Esophagus squamous epithelium (tissue), 5 donors: ENCODE measurements at regions not wholly inside any gene's neighbourhood (a gene's known extent, or its start where the extent isn't known, plus 50 kb on each side); places are given as distances from the start of the nearest gene placed in this dataset.

Experiments
- DNase-seq: peaks from one replicate; lab custom pipeline; 2025; lab: John Stamatoyannopoulos, UW
- H3K27ac ChIP-seq, 4 donors: fragments of 200-600 bp; sonication (generic); one replicate each; pipeline ENCODE4 v1.5.1; 2016 to 2019; ENCODE audit warnings: mild to moderate bottlenecking in 1 of 4
- H3K27me3 ChIP-seq, 4 donors: fragments of 200-600 bp; sonication (generic); 1 replicate in 3 of 4; 2 replicates in 1 of 4; pipeline versions ENCODE4 v1.5.1 to v1.6.0; 2017 to 2021; ENCODE audit warnings: antibody characterized with exemption in 1 of 4
- H3K36me3 ChIP-seq, 3 donors: fragments of 200-600 bp; sonication (generic); one replicate each; pipeline ENCODE4 v1.5.1; 2016 to 2019
- H3K4me1 ChIP-seq, 3 donors: fragments of 200-600 bp; sonication (generic); one replicate each; pipeline ENCODE4 v1.5.1; 2017 to 2019
- H3K4me3 ChIP-seq, 4 donors: fragments of 200-600 bp; sonication (generic); 1 replicate in 3 of 4; 2 replicates in 1 of 4; pipeline ENCODE4 v1.5.1; 2016 to 2019; ENCODE audit warnings: mild to moderate bottlenecking in 2 of 4, moderate library complexity in 1 of 4
- H3K9me3 ChIP-seq, 3 donors: fragments of 200-600 bp; sonication (generic); one replicate each; pipeline ENCODE4 v1.5.1; 2016 to 2019
- CTCF ChIP-seq, 6 experiments: fragments of 450-650 bp in 4 of 6; fragments of 200-600 bp in 2 of 6; sonication (generic) in 2 of 6; IDR thresholded peaks; one replicate each; pipeline ENCODE4 v1.5.1; 2016 to 2019; ENCODE audit warnings: antibody characterized with exemption in 6 of 6, mild to moderate bottlenecking in 4 of 6, moderate library complexity in 4 of 6
- POLR2A ChIP-seq, 4 donors: fragments of 450-650 bp; IDR thresholded peaks; one replicate each; pipeline ENCODE4 v1.6.1; 2017; ENCODE audit warnings: antibody characterized with exemption in 4 of 4, mild to moderate bottlenecking in 4 of 4, moderate library complexity in 3 of 4
- WGBS, 2 donors: methylation state at CpG; one replicate each; pipeline ENCODE4 v1.1.5; 2018; 5-methylcytosine and 5-hydroxymethylcytosine counted together
- intact Hi-C: fragments of 100-400 bp; cut with DNase I; formaldehyde crosslinking; loops from one replicate; pipeline ENCODE4 v1.15.0; 2022
- donor health status: DM: yes; HTN: yes; CAD: no.

DNA sequence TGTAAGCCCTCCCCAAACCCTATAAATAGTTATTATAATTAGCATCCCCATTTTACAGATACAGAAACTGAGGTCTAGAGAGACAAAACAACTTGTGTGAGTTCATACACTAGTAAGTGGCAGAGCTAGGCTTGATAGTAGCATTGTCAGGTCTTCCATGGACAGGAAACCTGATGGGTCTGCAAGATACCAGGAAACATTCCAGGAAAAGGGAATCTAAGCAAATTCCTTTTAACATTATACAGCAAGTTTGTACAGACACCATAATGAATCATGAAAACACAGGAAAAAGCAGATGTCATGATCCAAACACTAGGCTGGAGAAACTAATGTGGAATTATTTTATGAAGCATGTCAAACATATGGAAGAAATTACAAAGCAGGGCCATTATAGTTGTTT, 89.1 kb upstream of the KCNK2 start:
- Histone ChIP-seq H3K36me3 (no peaks in the 10 kb centered on the region), H3K9me3 (no peaks in the 10 kb centered on the region), H3K27me3 (no peaks in the 10 kb centered on the region), H3K27ac (no peak overlapping the region), H3K4me1 (no peaks in the 10 kb centered on the region), H3K4me3 (no peak overlapping the region)
- no peak for TF ChIP-seq CTCF (IDR thresholded peaks at IDR 0.05)
- no peak for TF ChIP-seq POLR2A (IDR thresholded peaks at IDR 0.05)
- no peak for DNase-seq
- intact Hi-C loops = no loop called here

DNA sequence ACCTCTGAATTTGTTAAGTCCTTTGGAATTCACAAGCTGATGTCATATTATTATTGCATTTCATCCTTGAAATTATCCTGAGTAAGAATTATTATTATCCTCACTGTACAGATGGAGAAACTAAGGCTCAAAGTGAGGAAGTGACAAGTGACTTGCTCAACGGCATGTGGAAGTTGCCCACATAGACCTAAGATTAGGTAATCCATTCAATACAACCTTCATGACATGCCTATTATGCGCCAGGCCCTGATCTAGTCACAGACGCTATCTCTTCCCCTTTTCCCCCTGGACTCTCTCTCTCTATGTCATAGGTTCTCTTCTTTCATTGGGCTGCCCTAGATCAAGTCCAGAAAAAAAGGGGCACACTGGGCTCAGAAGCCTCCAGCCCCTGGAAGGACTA, 84.9 kb upstream of the KCNK2 start:
- DNase-seq = no peak
- H3K27ac ChIP-seq = no peak overlapping the region
- intact Hi-C loops = no loop called here
- H3K4me3 ChIP-seq = no peak overlapping the region
- TF ChIP-seq POLR2A (IDR thresholded peaks at IDR 0.05) = no peak
- no peak for TF ChIP-seq CTCF (IDR thresholded peaks at IDR 0.05)
- H3K27me3 ChIP-seq = no peaks in the 10 kb centered on the region
- peaks cover 0 to 12% (median 0%) of the 10 kb centered on the region in 3 donors for H3K4me1 ChIP-seq
- 76 to 86% methylated on average over 3 of the region's 3 CpGs for WGBS, 2 donors
- no peaks in the 10 kb centered on the region for H3K36me3 ChIP-seq
- H3K9me3 ChIP-seq = no peaks in the 10 kb centered on the region

DNA sequence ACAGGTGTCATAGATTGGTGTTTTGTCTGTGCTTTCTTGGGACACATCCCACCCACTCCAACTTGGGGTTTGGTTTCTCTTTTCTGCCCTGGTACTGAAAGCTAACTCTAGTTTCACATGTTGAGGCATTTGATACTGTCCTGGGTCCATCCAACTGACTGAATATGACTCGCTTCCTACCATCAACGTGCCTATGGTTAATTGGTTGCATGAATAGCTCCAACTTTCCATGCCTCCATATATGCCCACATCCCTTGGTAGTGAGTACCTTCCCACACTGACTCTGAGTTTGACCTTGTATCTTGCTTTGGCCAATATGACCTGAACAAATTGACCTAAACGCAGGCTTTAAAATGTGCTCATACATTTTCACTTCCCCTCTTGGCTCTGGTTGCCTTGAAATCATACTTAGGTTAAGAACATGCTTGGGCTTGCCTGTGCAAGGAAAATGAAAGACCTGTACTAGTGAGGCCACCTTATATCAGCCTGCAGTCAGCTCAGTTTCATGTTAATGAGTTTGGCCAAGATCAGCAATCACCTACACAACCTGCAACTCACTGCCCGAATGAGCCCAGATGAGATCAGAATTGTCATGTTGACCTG, 81.0 kb upstream of the KCNK2 start:
- intact Hi-C loops = no loop called here
- WGBS, 2 donors = 57 to 61% methylated on average over 4 of the region's 4 CpGs
- TF ChIP-seq CTCF (IDR thresholded peaks at IDR 0.05) = no peak
- no peak for TF ChIP-seq POLR2A (IDR thresholded peaks at IDR 0.05)
- Histone ChIP-seq H3K4me3 (no peak overlapping the region), H3K9me3 (no peaks in the 10 kb centered on the region), H3K36me3 (no peaks in the 10 kb centered on the region), H3K4me1 (peaks cover 0 to 13% (median 0%) of the 10 kb centered on the region in 3 donors), H3K27ac (no peak overlapping the region), H3K27me3 (no peaks in the 10 kb centered on the region)
- no peak for DNase-seq

- WGBS, 2 donors = 29 to 30% methylated on average over 4 of the region's 4 CpGs
- intact Hi-C loops = no loop called here
- no peak for DNase-seq
These were observed 80.1 kb upstream of the KCNK2 start for GRCh38 chr1:215002471-215002870.

DNA sequence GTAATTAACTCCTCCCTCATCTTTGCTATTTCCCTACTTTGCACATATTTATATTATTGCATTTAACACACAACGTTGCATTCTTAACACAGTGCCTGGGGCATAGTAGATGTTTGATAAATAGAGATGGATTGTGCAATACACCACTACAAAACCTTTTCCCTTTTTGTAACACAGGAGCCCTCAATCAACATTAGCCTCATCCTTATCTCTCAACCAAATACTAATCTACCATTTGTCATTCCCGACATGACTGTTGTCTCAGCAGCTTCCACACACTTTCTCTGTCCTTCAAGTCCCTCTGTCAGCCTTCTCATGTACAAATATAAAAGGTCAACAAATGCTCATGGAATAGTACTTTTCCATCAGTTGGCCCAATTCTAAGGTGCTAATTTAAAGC, 78.9 kb upstream of the KCNK2 start:
- Histone ChIP-seq H3K36me3 (no peaks in the 10 kb centered on the region), H3K9me3 (no peaks in the 10 kb centered on the region), H3K4me1 (peaks cover 0 to 13% (median 0%) of the 10 kb centered on the region in 3 donors), H3K27me3 (no peaks in the 10 kb centered on the region), H3K27ac (no peak overlapping the region), H3K4me3 (no peak overlapping the region)
- DNase-seq = no peak
- intact Hi-C loops = no loop called here
- no peak for TF ChIP-seq CTCF (IDR thresholded peaks at IDR 0.05)
- TF ChIP-seq POLR2A (IDR thresholded peaks at IDR 0.05) = no peak
- 41 to 69% methylated on average over 2 of the region's 2 CpGs for WGBS, 2 donors

More at GRCh38 chr1:215002471-215002870, 80.1 kb upstream of the KCNK2 start:
- H3K27ac ChIP-seq = no peak overlapping the region
- H3K4me3 ChIP-seq = no peak overlapping the region
- no peak for TF ChIP-seq CTCF (IDR thresholded peaks at IDR 0.05)
- no peak for TF ChIP-seq POLR2A (IDR thresholded peaks at IDR 0.05)
- no peaks in the 10 kb centered on the region for H3K9me3 ChIP-seq
- no peaks in the 10 kb centered on the region for H3K27me3 ChIP-seq
- peaks cover 0 to 13% (median 0%) of the 10 kb centered on the region in 3 donors for H3K4me1 ChIP-seq
- H3K36me3 ChIP-seq = no peaks in the 10 kb centered on the region
